Brain microvascular endothelial cell (primary cell): ENCODE measurements at regions not wholly inside any gene's neighbourhood (a gene's known extent, or its start where the extent isn't known, plus 50 kb on each side); places are given as distances from the start of the nearest gene placed in this dataset.

Source experiments
- DNase-seq: peaks from one replicate; pipeline ENCODE4 v3.0.0-alpha.2; 2020
- H3K27ac ChIP-seq: fragments of 250-450 bp; sonication (Bioruptor Pico); 2 replicates; pipeline ENCODE4 v1.5.1; 2020; ENCODE audit warnings: mild to moderate bottlenecking, moderate library complexity
- H3K27me3 ChIP-seq: fragments of 250-450 bp; sonication (Bioruptor Pico); replicated peaks from 2 replicates; pipeline ENCODE4 v1.5.1; 2020; ENCODE audit warnings: mild to moderate bottlenecking
- H3K36me3 ChIP-seq: fragments of 250-450 bp; sonication (Bioruptor Pico); replicated peaks from 2 replicates; pipeline ENCODE4 v1.5.1; 2020; ENCODE audit warnings: mild to moderate bottlenecking
- H3K4me3 ChIP-seq: 2 replicates; pipeline ENCODE4 v1.5.1; 2011; ENCODE audit warnings: low read depth, mild to moderate bottlenecking, control low read depth, low read length, moderate library complexity
- in situ Hi-C: cut with HindIII; loops from 2 replicates; pipeline ENCODE4 v1.10.0; 2017; ENCODE audit warnings: low sequenced_read_pairs, low pct_ligation_motif_present
- TF ChIP-seq, protein P1 (sequence below): IDR thresholded peaks from 2 replicates; pipeline ENCODE4 v1.5.1; 2011; ENCODE audit warnings: low read depth, mild to moderate bottlenecking, moderate library complexity, low read length, control low read depth, inconsistent platforms; ENCODE audit errors: missing control alignments

DNA sequence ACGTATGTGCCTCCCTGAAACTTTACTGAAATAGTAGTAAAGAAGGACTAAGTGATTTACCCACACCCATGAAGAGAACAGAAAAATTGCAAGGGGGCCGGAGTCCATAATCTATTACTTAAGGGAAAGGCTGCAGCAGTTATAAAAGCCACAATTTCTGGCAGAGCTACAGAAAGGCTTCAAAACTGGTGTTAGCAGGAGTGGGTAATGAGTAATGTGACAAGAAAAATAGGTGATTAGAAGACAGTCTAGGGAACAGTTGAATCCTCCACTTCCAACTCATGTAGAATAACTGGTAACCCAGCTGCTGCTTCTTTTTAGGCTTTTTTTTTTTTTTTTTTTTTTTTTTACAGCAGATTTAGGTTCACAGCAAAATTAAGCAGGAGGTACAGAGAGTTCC lies 413.3 kb downstream of the SFMBT2 start:
- TF ChIP-seq, protein P1, sequence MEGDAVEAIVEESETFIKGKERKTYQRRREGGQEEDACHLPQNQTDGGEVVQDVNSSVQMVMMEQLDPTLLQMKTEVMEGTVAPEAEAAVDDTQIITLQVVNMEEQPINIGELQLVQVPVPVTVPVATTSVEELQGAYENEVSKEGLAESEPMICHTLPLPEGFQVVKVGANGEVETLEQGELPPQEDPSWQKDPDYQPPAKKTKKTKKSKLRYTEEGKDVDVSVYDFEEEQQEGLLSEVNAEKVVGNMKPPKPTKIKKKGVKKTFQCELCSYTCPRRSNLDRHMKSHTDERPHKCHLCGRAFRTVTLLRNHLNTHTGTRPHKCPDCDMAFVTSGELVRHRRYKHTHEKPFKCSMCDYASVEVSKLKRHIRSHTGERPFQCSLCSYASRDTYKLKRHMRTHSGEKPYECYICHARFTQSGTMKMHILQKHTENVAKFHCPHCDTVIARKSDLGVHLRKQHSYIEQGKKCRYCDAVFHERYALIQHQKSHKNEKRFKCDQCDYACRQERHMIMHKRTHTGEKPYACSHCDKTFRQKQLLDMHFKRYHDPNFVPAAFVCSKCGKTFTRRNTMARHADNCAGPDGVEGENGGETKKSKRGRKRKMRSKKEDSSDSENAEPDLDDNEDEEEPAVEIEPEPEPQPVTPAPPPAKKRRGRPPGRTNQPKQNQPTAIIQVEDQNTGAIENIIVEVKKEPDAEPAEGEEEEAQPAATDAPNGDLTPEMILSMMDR, result no peak
- no peaks in the 10 kb centered on the region for H3K27me3 ChIP-seq
- H3K4me3 ChIP-seq, result no peak overlapping the region
- in situ Hi-C loops, result no loop called here
- H3K27ac ChIP-seq, result no peak overlapping the region
- DNase-seq, result no peak
- no peaks in the 10 kb centered on the region for H3K36me3 ChIP-seq

GRCh38 chr10:6996431-6996830 lies 414.4 kb downstream of the SFMBT2 start:
- TF ChIP-seq, protein P1, result no peak
- in situ Hi-C loops, result no loop called here
- Histone ChIP-seq H3K27ac (no peak overlapping the region), H3K27me3 (no peaks in the 10 kb centered on the region), H3K4me3 (no peak overlapping the region), H3K36me3 (no peaks in the 10 kb centered on the region)
- DNase-seq, result no peak

GRCh38 chr10:6995831-6996230 lies 415.0 kb downstream of the SFMBT2 start:
- Histone ChIP-seq H3K4me3 (no peak overlapping the region), H3K27me3 (no peaks in the 10 kb centered on the region), H3K36me3 (no peaks in the 10 kb centered on the region), H3K27ac (no peak overlapping the region)
- no peak for DNase-seq
- TF ChIP-seq, protein P1, result no peak
- in situ Hi-C loops, result no loop called here

- Histone ChIP-seq H3K27me3 (no peaks in the 10 kb centered on the region), H3K4me3 (no peak overlapping the region), H3K36me3 (no peaks in the 10 kb centered on the region), H3K27ac (no peak overlapping the region)
- TF ChIP-seq, protein P1, result no peak
- no peak for DNase-seq
- in situ Hi-C loops, result no loop called here
These were observed 415.3 kb upstream of the PRKCQ start for GRCh38 chr10:6995341-6995740.

GRCh38 chr10:6990891-6991290 lies 410.8 kb upstream of the PRKCQ start:
- TF ChIP-seq, protein P1, result no peak
- Histone ChIP-seq H3K27me3 (no peaks in the 10 kb centered on the region), H3K36me3 (no peaks in the 10 kb centered on the region), H3K27ac (no peak overlapping the region), H3K4me3 (no peak overlapping the region)
- in situ Hi-C loops, result no loop called here
- DNase-seq, result no peak

GRCh38 chr10:6988654-6989053 lies 408.6 kb upstream of the PRKCQ start:
- no peak overlapping the region for H3K27ac ChIP-seq
- no peak for DNase-seq
- TF ChIP-seq, protein P1, result no peak
- no peaks in the 10 kb centered on the region for H3K27me3 ChIP-seq
- H3K36me3 ChIP-seq, result no peaks in the 10 kb centered on the region
- in situ Hi-C loops, result no loop called here
- H3K4me3 ChIP-seq, result no peak overlapping the region
